Tibial artery (tissue), 4 donors: ENCODE measurements at regions not wholly inside any gene's neighbourhood (a gene's known extent, or its start where the extent isn't known, plus 50 kb on each side); places are given as distances from the start of the nearest gene placed in this dataset.

Source experiments
- DNase-seq, 2 donors: peaks; one replicate each; pipeline ENCODE4 v3.0.0-alpha.2; 2019
- H3K27ac ChIP-seq, 2 donors: fragments of 200-600 bp; sonication (generic) in 1 of 2; 1 replicate in 1 of 2; 2 replicates in 1 of 2; pipeline ENCODE4 v1.5.1; 2018 to 2019; ENCODE audit warnings: mild to moderate bottlenecking in 1 of 2
- H3K27me3 ChIP-seq, 2 donors: fragments of 200-600 bp; sonication (generic) in 1 of 2; one replicate each; pipeline versions ENCODE4 v1.5.1 to v1.6.0; 2016 to 2019
- H3K36me3 ChIP-seq, 3 donors: fragments of 200-600 bp; sonication (generic) in 2 of 3; one replicate each; pipeline ENCODE4 v1.5.1; 2016 to 2019; ENCODE audit warnings: mild to moderate bottlenecking in 2 of 3
- H3K4me1 ChIP-seq, 4 donors: fragments of 200-600 bp; sonication (generic) in 2 of 4; 1 replicate in 3 of 4; 2 replicates in 1 of 4; pipeline ENCODE4 v1.5.1; 2016 to 2019
- H3K4me3 ChIP-seq, 2 donors: fragments of 200-600 bp; sonication (generic) in 1 of 2; 1 replicate in 1 of 2; 2 replicates in 1 of 2; pipeline ENCODE4 v1.5.1; 2018 to 2019; ENCODE audit warnings: mild to moderate bottlenecking in 2 of 2
- H3K9me3 ChIP-seq, 3 donors: fragments of 200-600 bp; sonication (generic) in 1 of 3; one replicate each; pipeline ENCODE4 v1.5.1; 2016 to 2019
- CTCF ChIP-seq, 2 experiments: fragments of 200-600 bp in 1 of 2; fragments of 450-650 bp in 1 of 2; IDR thresholded peaks; one replicate each; pipeline ENCODE4 v1.5.1; 2017 to 2019; ENCODE audit warnings: antibody characterized with exemption in 2 of 2, mild to moderate bottlenecking in 1 of 2, moderate library complexity in 1 of 2
- intact Hi-C: fragments of 100-400 bp; cut with DNase I; formaldehyde crosslinking; loops from one replicate; pipeline ENCODE4 v1.15.0; 2023; ENCODE audit warnings: low total_unique reads

DNA sequence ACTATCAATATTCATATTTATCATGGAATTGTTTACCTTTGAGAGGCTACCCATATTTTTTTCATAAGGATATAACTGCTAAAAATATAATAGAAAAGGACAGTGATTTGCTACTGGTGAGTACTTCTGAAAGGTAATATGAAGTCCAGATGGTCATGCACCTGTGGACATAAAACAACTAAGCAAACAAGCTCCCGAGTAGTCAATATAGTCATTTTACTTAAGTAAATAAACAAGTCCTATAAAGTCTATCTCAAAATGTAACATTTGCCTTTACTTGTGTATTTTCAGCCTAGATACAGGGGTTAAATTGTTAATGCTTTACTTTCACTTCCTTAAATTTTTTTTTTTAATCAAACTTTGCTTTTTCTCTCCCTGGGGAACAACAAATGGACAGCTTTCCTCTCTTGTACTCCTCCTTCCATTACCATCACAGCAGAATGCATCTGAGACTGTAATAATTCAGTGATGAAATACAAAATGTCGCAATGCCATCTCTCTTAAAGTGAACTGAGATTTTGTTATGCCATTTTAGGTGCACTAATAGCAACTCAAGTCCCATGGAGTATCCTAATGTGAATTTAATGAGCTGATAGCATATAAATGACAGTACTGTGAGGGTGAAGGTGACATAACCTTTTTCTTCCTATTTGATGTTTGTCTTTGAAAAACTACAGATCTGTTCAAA, 1325.4 kb upstream of the ZEB2 start:
- TF ChIP-seq CTCF (IDR thresholded peaks at IDR 0.05): no peak

GRCh38 chr2:145841973-145842372, 1322.1 kb upstream of the ZEB2 start:
- no peak for DNase-seq

More for the DNA sequence above, 1325.4 kb upstream of the ZEB2 start:
- intact Hi-C loops: no loop called here
- Histone ChIP-seq H3K27me3 (no peaks in the 10 kb centered on the region), H3K27ac (no peak overlapping the region), H3K9me3 (no peaks in the 10 kb centered on the region), H3K36me3 (no peaks in the 10 kb centered on the region), H3K4me1 (peaks cover 0 to 10% (median 0%) of the 10 kb centered on the region in 4 donors), H3K4me3 (no peak overlapping the region)
- no peak for DNase-seq

GRCh38 chr2:145836986-145837385, 1317.1 kb upstream of the ZEB2 start:
- Histone ChIP-seq H3K9me3 (no peaks in the 10 kb centered on the region), H3K4me1 (no peaks in the 10 kb centered on the region), H3K36me3 (no peaks in the 10 kb centered on the region), H3K4me3 (no peak overlapping the region), H3K27ac (no peak overlapping the region), H3K27me3 (no peaks in the 10 kb centered on the region)
- intact Hi-C loops: no loop called here
- TF ChIP-seq CTCF (IDR thresholded peaks at IDR 0.05): no peak
- DNase-seq: no peak

More at GRCh38 chr2:145841973-145842372, 1322.1 kb upstream of the ZEB2 start:
- Histone ChIP-seq H3K4me1 (peaks cover 0 to 2% (median 0%) of the 10 kb centered on the region in 4 donors), H3K36me3 (no peaks in the 10 kb centered on the region), H3K27ac (no peak overlapping the region), H3K4me3 (no peak overlapping the region), H3K27me3 (no peaks in the 10 kb centered on the region), H3K9me3 (no peaks in the 10 kb centered on the region)
- TF ChIP-seq CTCF (IDR thresholded peaks at IDR 0.05): no peak
- intact Hi-C loops: no loop called here

GRCh38 chr2:145835665-145836064, 1315.7 kb upstream of the ZEB2 start:
- H3K4me1 ChIP-seq: no peaks in the 10 kb centered on the region
- H3K27me3 ChIP-seq: no peaks in the 10 kb centered on the region
- DNase-seq: no peak
- no peak overlapping the region for H3K27ac ChIP-seq
- intact Hi-C loops: no loop called here
- H3K9me3 ChIP-seq: no peaks in the 10 kb centered on the region
- no peaks in the 10 kb centered on the region for H3K36me3 ChIP-seq
- H3K4me3 ChIP-seq: no peak overlapping the region
- TF ChIP-seq CTCF (IDR thresholded peaks at IDR 0.05): no peak

DNA sequence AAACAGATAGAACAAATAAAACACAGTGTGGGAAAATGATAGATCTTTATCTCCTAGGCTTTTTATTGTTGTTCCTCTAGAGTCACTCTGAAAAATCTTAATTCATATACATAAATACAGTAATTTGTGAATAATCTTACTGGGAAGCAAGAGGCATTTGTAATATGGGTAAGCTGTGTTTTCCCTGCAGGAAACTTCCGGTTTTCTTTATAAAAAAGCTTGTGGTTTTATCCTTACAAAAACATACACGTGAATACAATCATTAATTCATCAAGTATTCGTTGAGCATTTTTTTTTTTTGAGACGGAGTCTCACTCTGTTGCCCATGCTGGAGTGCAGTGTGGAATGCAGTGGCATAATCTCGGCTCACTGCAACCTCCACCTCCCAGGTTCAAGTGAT, 1312.8 kb upstream of the ZEB2 start:
- no peak for DNase-seq
- H3K4me1 ChIP-seq: no peaks in the 10 kb centered on the region
- no peaks in the 10 kb centered on the region for H3K27me3 ChIP-seq
- H3K9me3 ChIP-seq: no peaks in the 10 kb centered on the region
- no peaks in the 10 kb centered on the region for H3K36me3 ChIP-seq
- intact Hi-C loops: no loop called here
- H3K4me3 ChIP-seq: no peak overlapping the region
- H3K27ac ChIP-seq: no peak overlapping the region
- no peak for TF ChIP-seq CTCF (IDR thresholded peaks at IDR 0.05)

GRCh38 chr2:145829931-145830330, 1310.0 kb upstream of the ZEB2 start:
- no peaks in the 10 kb centered on the region for H3K9me3 ChIP-seq
- H3K36me3 ChIP-seq: no peaks in the 10 kb centered on the region
- H3K4me3 ChIP-seq: no peak overlapping the region
- H3K4me1 ChIP-seq: no peaks in the 10 kb centered on the region
- intact Hi-C loops: no loop called here
- H3K27ac ChIP-seq: no peak overlapping the region
- no peak for DNase-seq
- no peaks in the 10 kb centered on the region for H3K27me3 ChIP-seq
- no peak for TF ChIP-seq CTCF (IDR thresholded peaks at IDR 0.05)
